HG03175 (cell line): ENCODE measurements at regions not wholly inside any gene's neighbourhood (a gene's known extent, or its start where the extent isn't known, plus 50 kb on each side); places are given as distances from the start of the nearest gene placed in this dataset.
A peak's percentile ranks its signal among the peaks of the same experiment; 100 is the strongest.
"Not testable (repeated sequence)": the region's sequence is repeated elsewhere in the genome, so short reads cannot be mapped to it uniquely, and the experiment has no call there.

ENCODE experiments used
- ATAC-seq: cut with Tn5 transposase; IDR thresholded peaks from one replicate; pipeline ENCODE4 v1.9.1; 2021; ENCODE audit warnings: mild to moderate bottlenecking, moderate library complexity; ENCODE audit not compliant: unreplicated experiment

- ATAC-seq = no peak
These were observed 68.6 kb upstream of the MRTFB start for GRCh38 chr16:14002416-14002990.

GRCh38 chr16:14003074-14003570 is 68.0 kb upstream of the MRTFB start:
- ATAC-seq = no peak

DNA sequence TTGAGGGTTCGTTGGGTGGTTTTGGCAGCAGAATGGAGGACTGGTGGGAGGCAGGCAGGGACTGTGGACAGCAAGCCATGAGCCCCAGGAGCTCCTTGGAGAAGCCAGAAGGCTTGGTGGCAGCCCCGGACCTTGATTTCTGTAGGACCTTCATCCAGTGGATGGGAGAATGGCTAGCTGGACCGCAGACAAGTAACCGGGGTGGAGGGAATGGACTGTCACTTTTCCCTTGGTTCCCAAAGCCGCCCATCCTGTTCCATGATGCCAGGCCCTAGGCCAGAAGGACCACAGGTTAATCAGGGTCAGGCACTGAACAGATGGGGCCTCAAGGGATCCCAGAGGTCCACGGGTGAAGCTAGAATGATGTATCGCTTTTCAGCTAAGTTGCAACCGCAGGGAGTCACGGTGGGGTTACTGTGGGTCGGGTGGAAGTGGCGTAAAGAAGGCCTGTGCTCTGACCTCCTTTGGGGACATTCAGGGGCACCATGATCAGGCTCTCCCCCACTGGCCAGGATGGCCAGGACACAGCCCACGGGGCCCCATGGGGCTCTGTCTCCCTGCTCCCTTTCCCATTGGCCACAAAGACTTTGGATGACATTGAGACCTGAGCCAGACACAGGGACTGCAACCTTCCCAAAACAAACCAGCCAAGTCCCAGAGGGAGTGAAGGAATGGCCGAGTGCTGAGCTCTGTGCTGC is 66.9 kb upstream of the MRTFB start:
- ATAC-seq = no peak

DNA sequence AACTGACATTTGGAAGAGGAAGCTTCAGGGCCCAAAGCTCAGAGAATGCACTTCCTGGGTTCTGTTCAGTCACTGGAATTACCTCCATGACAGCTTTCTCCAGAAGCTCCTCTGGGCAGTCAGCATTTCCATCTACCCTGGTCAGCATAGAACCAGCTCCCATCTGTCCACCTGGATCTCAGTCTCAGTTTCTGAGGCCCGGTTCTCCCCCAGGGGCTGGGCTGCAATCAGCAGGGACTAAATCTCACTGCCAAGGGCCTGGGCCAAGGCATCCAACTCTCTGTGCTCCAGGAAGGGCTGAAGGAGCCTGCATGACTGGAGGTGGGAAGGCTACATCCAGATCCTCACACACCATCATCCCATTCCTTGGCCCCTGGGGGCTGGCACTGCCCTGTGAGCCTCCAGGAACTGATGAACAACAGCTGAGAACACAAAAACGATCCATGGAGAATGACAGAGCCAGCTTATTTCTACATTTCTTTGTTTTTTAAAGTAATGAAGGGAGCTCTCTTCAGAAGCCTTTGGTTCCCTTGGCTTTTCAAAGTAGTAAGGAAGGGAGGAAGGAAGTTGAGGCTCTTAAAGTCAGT is 66.3 kb upstream of the MRTFB start:
- ATAC-seq = no peak

DNA sequence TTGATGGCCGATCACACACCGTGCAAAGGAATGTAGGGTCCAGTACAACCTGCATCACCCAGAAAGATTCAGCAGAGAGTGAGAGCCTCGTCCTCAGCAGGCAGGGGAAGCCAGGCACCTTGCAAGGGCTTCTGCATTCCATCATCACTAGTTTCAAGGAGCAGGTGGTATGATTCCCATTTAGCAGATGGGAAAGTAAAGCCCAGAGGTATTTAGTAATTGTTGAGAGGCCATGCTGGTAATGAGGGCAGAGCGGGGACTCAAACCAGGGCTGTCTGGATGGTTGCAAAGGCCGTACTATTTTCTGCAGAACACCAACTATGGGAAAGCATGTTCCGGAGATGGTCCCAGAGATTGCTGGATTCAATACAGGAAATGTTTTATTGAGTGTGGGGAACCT is 65.8 kb upstream of the MRTFB start:
- no peak for ATAC-seq

GRCh38 chr16:14007450-14007849 is 63.7 kb upstream of the MRTFB start:
- ATAC-seq = peak; percentile 63

DNA sequence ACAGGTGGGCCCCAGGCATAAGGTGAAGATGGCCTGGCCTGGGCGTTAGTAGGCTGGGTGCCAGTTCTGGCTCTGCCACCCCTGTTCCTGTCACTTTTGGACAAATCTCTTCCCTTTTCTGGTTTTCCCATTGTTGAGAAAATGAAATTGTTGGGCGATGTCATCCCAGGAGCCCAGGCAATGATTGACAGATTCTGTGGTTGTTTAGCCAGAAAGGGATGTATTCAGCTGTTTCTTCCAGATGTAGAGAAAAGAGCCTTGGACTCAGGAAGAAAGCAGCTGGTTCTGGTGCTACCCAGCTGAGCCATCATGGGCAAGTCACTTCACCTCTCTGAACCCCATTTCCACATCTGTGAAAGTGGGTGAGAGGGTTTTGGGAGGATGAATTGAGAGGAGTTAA is 60.1 kb upstream of the MRTFB start:
- no peak for ATAC-seq

DNA sequence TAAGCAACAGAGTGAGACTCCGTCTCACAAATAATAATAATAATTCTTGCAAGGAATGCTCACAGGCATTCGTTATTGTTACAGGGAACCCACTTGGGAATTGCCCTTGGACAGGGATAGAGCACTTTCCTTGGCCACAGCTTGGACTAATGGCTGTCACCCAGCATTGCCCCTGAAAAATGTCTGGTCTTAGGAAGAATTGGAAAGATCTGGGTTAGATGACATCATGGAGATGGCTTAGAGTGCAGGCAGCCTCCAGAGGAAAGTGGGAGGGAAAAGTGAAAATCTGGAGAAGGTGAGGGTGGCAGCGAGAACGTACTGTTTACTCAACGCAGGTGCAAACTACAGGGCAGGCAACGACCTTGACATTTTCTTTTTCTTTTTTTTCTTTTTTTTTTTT is 59.3 kb upstream of the MRTFB start:
- ATAC-seq = no peak

- no peak for ATAC-seq
These were observed 58.0 kb upstream of the MRTFB start for GRCh38 chr16:14013145-14013570.

GRCh38 chr16:14013571-14014283 is 57.4 kb upstream of the MRTFB start:
- ATAC-seq = no peak

GRCh38 chr16:14014284-14014625 is 56.9 kb upstream of the MRTFB start:
- ATAC-seq = no peak

GRCh38 chr16:14015033-14015432 is 56.1 kb upstream of the MRTFB start:
- no peak for ATAC-seq

DNA sequence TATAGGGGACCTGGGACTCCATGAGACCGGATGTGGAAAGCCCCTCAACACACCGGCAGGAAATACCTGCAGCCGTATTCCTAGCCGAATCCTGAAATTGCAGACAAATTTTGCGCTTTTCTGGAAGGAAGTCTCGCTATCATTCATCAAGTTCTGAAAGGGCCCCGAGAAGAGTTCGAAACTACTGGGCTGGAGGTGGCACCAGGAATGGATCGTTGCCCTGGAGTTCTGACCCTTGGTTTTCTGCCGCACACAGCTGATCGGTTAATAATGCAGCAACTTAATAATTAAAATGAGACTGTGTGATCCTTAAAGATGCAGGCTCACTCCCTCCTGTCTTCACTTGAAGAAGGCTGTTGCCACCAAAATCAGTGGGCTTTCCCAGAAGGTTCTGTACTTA is 55.7 kb upstream of the MRTFB start:
- no peak for ATAC-seq

GRCh38 chr16:14015948-14016347 is 55.2 kb upstream of the MRTFB start:
- ATAC-seq = no peak

GRCh38 chr16:14016362-14016761 is 54.8 kb upstream of the MRTFB start:
- ATAC-seq = not testable (repeated sequence)

- ATAC-seq = no peak
These were observed 53.2 kb upstream of the MRTFB start for GRCh38 chr16:14017886-14018285.

- no peak for ATAC-seq
These were observed 52.3 kb upstream of the MRTFB start for GRCh38 chr16:14018851-14019250.

GRCh38 chr16:14020141-14020540 is 51.0 kb upstream of the MRTFB start:
- no peak for ATAC-seq
